Glutamatergic neuron (in vitro differentiated cells): ENCODE measurements at regions not wholly inside any gene's neighbourhood (a gene's known extent, or its start where the extent isn't known, plus 50 kb on each side); places are given as distances from the start of the nearest gene placed in this dataset.

ENCODE experiments used
- DNase-seq: peaks from one replicate; pipeline ENCODE4 v3.0.0; 2022
- H3K27ac Mint-ChIP-seq: one replicate; pipeline ENCODE4 v1.8.0; 2020; ENCODE audit warnings: mild to moderate bottlenecking, mixed read lengths, inconsistent platforms; ENCODE audit not compliant: unreplicated experiment
- H3K27me3 Mint-ChIP-seq: one replicate; pipeline ENCODE4 v1.8.0; 2020; ENCODE audit warnings: mild to moderate bottlenecking, moderate library complexity, mixed read lengths, inconsistent platforms; ENCODE audit not compliant: unreplicated experiment
- H3K36me3 Mint-ChIP-seq: one replicate; pipeline ENCODE4 v1.8.0; 2020; ENCODE audit warnings: mild to moderate bottlenecking, mixed read lengths, inconsistent platforms; ENCODE audit not compliant: unreplicated experiment
- H3K4me1 Mint-ChIP-seq: one replicate; pipeline ENCODE4 v1.8.0; 2020; ENCODE audit warnings: mild to moderate bottlenecking, low read depth, mixed read lengths, inconsistent platforms; ENCODE audit not compliant: unreplicated experiment
- H3K4me3 Mint-ChIP-seq: one replicate; pipeline ENCODE4 v1.8.0; 2020; ENCODE audit warnings: mild to moderate bottlenecking, mixed read lengths, inconsistent platforms; ENCODE audit not compliant: unreplicated experiment
- H3K9me3 Mint-ChIP-seq: one replicate; pipeline ENCODE4 v1.8.0; 2020; ENCODE audit warnings: mild to moderate bottlenecking, moderate library complexity, mixed read lengths, inconsistent platforms; ENCODE audit not compliant: unreplicated experiment
- CTCF ChIP-seq: fragments of 200-600 bp; sonication (generic); IDR thresholded peaks from one replicate; pipeline ENCODE4 v1.5.0; 2021; ENCODE audit not compliant: partially characterized antibody, unreplicated experiment

DNA sequence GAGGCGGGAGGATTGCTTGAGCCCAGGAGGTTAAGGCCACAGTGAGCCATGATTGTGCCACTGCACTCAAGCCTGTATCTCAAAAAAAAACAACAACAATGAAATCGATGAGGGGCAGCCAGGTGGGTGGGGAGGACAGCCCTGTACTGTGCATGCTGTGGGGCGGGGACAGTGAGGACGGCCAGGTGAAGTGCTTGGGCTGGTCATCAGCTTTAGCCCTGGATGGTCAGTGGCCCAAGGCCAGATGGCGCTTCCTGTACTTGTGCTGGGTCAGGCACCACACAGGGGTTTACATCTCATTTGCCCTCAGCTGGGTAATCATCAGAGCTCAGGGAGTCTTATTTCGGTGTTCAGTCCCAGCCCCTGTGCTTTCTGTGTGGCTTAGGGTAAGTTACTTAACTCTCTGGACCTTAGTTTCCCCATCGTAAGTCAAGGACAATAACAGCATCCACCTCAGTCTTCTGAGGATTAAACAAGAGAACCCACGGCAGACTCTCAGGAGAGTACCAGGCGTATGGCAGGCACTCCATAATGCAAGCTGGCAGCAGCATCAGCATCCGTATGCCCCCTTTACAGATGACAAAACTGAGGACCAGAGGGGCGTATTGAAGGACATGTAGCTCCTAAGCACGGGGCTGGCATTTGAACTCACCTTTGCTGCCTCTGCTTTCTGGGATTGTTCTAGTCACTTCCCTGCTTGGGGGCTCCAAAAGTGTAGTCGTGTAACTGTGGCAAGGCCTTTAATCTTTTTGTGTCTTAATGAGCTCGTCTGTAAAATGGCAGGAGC lies 71.9 kb downstream of the SLC25A47 start:
- H3K27ac Mint-ChIP-seq, result no peak overlapping the region

DNA sequence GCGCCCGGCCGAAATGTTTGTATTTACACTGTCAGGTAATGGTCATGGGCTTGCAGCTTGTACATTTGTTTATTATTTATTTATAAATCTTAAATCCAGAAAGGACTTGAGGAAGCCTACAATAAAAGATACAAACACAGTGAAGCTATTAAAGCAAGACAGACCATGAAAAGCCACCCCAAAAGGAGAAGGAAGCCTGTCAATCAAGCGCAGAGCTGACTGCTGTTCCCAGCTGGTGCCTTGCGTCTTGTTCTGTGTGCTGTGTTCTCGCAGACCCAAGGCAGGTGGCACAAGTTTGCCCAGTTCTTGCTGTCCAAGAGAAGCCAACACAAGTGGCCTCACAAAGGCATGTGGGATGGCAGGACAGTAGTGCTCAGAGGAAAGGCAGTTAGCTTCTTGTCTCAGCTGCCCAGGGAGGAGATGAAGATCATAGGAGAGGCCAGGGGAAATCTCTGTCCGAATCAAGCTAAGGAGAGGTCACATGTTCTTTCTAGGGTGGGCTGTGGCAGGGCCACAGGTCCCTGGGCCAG lies 73.2 kb downstream of the SLC25A47 start:
- H3K27ac Mint-ChIP-seq, result no peak overlapping the region
- peaks cover 4% of the 10 kb centered on the region for H3K27me3 Mint-ChIP-seq
- H3K9me3 Mint-ChIP-seq, result peaks cover 4% of the 10 kb centered on the region
- H3K4me1 Mint-ChIP-seq, result peaks cover 61% of the 10 kb centered on the region
- H3K36me3 Mint-ChIP-seq, result no peaks in the 10 kb centered on the region
- no peak overlapping the region for H3K4me3 Mint-ChIP-seq
- TF ChIP-seq CTCF, result no peak
- DNase-seq, result no peak

More for the DNA sequence above, 71.9 kb downstream of the SLC25A47 start:
- Mint-ChIP-seq H3K36me3 (no peaks in the 10 kb centered on the region), H3K4me1 (peaks cover 64% of the 10 kb centered on the region), H3K27me3 (peaks cover 4% of the 10 kb centered on the region), H3K9me3 (peaks cover 4% of the 10 kb centered on the region), H3K4me3 (no peak overlapping the region)
- DNase-seq, result no peak
- TF ChIP-seq CTCF, result no peak

DNA sequence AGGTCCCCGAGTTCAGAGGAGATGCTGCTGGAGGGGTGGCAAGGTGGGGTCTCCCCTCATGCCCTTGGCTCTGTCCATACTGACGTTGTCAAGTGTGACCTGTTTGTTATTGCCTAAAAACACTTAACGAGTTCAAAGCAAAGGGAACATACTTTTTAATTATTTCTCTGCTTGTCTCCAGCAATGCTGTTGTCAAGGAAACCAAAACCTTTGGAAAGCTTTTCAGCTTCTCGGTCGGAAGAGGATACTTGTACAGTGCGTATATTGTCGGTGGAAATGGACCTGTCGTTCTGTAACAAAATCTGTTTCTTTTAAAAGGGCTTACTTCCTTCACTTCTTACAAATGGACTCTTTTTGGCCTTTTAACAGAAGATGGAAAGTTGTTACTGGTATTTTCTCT lies 73.9 kb downstream of the SLC25A47 start:
- peaks cover 62% of the 10 kb centered on the region for H3K4me1 Mint-ChIP-seq
- no peak overlapping the region for H3K4me3 Mint-ChIP-seq
- H3K27me3 Mint-ChIP-seq, result peaks cover 4% of the 10 kb centered on the region
- no peak for DNase-seq
- H3K27ac Mint-ChIP-seq, result no peak overlapping the region
- H3K9me3 Mint-ChIP-seq, result peaks cover 4% of the 10 kb centered on the region
- TF ChIP-seq CTCF, result no peak
- H3K36me3 Mint-ChIP-seq, result no peaks in the 10 kb centered on the region

DNA sequence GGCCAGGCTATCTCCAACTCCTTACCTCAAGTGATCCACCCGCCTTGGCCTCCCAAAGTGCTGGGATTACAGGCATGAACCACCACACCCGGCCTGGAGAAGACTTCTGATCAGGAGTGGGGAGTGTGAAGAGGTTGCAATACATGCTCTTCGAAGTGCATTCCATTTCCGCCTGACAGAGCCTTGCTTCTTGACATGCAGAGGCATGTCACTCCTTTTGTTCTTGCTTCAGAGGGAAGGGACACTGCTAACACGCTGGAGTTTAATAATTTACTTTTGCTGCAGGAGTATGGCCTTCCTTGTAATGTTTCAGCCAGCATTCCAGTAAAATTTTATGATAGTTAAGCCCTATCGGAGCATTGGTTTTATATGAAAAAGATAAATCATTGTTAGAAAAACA lies 74.9 kb downstream of the SLC25A47 start:
- DNase-seq, result no peak
- no peak for TF ChIP-seq CTCF
- H3K4me3 Mint-ChIP-seq, result peak overlapping the region; percentile 6
- H3K27me3 Mint-ChIP-seq, result peaks cover 4% of the 10 kb centered on the region
- H3K9me3 Mint-ChIP-seq, result peaks cover 4% of the 10 kb centered on the region
- H3K4me1 Mint-ChIP-seq, result peaks cover 63% of the 10 kb centered on the region
- no peak overlapping the region for H3K27ac Mint-ChIP-seq
- H3K36me3 Mint-ChIP-seq, result no peaks in the 10 kb centered on the region

DNA sequence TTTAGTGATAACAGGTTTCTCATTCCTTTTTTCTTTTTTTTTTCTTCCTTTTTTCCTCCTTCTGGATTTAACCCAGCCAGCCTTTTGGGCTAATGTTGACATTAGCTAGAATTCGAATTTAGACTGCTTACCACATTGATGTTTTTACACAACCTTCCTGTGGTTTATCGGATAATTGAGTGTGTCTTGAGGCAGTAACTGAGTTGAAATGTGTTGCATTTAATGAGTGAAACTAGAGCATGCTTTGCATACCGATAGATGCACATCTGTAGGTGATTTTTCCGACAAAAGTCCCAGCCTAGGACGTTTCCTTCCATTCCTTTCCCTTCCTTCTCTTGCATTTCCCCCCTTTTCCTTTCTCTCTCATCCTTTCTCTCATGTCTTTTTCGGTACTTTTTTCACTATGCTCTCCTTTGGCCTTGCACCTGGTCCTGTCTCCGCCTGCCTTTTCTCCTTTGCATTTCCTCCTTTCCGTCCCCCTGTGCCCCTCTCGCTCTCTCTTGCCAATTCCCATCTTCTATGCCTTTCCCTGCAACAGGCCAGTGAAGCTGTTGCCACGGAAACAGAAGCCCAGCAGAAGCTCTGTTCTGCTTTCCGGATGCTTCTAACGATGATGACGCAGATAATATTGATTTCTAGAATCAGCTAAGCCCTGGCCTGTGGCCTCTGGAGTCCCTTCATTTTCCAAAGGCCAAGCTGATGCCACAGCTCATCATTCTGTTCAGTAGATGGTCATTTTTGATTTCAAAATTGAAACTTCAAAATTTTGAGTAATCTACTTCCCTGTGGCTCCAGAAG lies 76.1 kb downstream of the SLC25A47 start:
- TF ChIP-seq CTCF, result no peak
- Mint-ChIP-seq H3K36me3 (no peaks in the 10 kb centered on the region), H3K4me1 (peaks cover 60% of the 10 kb centered on the region), H3K9me3 (peaks cover 2% of the 10 kb centered on the region), H3K27me3 (peaks cover 1% of the 10 kb centered on the region), H3K4me3 (peak overlapping the region; percentile 74), H3K27ac (peak overlapping the region; percentile 91)
- DNase-seq, result peak; percentile 71
